Stimulated activated CD4-positive, alpha-beta T cell treated with anti-CD3 and anti-CD28 coated beads, Interleukin-4, amount 100 ng/mL, for 48 hours (primary cell): ENCODE measurements at regions not wholly inside any gene's neighbourhood (a gene's known extent, or its start where the extent isn't known, plus 50 kb on each side); places are given as distances from the start of the nearest gene placed in this dataset.

Experiments
- DNase-seq, 2 donors: peaks; one replicate each; pipeline ENCODE4 v3.0.0-alpha.2; 2020; ENCODE audit warnings: low read depth in 2 of 2

DNA sequence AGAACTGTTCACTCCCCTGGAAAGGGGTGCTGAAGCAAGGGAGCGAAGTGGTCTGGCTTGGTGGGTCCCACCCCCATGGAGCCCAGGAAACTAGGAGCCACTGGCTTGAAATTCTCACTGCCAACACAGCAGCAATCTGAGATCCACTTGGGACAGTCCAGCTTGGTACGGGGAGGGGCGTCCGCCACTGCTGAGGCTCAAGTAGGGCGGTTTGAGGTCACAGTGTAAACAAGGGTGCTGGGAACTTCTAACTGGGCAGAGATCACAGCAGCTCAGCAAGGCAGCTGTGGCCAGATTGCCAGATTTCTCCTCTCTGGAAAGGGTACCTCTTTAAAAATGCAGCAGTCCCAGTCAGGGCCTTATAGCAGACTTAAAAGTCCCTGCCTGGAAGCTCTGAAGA, 53.9 kb upstream of the GALNTL6 start:
- no peak for DNase-seq

DNA sequence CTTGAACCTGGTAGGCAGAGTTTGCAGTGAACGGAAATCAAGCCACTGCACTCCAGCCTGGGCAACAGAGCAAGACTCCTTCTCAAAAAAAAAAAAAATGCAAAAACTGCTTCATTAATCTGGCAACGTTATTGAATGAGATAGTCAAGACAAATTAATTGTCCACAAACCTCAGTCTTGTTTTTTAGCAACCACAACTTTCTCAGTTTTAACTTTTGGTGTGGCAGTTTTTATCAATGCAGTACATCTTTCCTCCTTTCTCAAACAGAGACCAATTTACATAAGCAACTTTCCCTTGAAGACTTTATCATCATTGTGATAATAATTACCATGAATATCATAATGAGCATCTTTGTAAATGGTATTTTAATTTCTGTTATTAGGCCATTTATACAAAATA, 61.7 kb upstream of the GALNTL6 start:
- DNase-seq = no peak

DNA sequence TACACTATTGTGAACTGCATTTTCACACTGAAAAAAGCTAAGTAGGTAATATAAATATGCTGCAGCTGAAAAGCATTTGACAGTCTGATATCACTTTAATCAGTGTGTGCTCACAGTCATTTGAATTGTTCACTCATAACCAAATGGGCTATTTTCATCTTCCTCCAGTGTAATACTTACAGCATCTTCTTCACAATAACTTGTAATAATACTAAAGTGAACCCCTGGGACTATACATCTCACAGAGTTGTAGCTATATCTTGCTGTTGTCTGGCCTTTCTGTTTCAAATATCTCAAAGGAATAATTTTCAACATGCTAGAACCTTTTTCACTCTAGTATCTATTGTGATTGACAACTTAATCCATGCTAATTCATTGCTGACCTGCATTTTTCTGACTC, 66.8 kb upstream of the GALNTL6 start:
- no peak for DNase-seq

DNA sequence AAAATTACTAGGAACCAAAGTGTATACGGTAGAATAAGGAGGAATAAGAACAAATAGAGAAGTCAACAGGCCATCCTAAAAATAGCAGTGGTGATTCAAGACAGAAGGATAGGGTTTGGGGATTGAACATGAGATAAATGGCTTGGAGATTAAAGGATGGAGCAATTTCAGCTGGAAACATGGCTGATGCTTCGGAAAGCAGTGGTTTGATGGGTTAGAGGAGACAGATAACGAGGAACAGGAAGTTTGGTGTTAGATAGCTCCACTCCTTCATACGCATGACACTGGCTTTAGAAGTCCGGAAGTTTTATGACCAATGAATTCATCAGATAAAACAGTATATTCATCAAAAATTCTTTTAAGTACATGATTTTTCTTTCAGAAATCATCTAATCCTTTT, 70.8 kb upstream of the GALNTL6 start:
- no peak for DNase-seq

DNA sequence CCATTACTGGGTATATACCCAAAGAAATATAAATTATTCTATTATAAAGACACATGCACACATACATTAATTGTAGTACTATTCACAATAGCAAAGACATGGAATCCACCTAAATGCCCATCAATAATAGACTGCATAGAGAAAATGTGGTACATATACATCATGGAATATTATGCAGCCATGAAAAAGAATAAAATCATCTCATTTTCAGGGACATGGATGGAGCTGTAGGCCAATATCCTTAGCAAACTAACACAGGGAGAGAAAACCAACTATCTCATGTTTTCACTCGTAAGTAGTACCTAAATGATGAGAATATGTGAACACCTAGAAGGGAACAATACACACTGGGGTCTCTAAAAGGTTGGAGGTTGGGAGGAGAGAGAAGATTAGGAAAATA, 86.0 kb upstream of the GALNTL6 start:
- no peak for DNase-seq

DNA sequence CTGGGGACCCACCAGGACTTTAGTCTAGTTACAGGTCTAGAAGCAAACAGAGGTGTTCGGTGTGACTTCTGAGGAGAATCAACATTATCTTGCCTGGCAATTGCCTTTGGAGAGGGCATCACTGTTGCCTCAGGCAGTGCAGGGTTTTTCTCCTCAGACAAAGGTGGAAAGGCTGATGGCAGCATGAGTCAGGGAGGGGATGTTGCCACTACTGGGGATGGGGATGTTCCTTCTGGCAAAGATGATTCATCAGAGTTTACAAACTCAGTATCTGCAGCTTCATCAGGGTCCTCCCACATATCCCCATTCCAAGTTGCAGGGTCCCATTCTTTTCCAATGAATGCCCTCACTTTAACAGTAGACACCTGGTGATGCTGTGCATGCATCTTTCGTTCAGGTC, 91.3 kb upstream of the GALNTL6 start:
- no peak for DNase-seq

DNA sequence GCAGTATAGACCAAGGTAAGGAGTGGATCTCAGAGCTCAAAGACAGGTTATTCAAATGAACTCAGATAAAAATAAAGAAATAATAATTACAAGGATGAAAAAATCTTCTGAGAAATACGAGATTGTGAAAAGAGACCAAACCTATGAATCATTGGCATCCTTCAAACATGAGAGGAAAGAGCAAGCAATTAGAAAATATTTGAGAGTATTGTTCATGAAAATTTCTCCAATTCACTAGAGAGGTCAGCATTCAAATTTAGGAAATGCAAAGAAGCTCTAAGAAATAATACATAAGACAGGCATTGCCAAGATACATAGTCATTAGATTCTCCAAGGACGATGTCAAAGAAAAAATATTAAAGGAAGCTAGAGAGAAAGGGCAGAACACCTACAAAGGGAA, 93.5 kb upstream of the GALNTL6 start:
- no peak for DNase-seq

DNA sequence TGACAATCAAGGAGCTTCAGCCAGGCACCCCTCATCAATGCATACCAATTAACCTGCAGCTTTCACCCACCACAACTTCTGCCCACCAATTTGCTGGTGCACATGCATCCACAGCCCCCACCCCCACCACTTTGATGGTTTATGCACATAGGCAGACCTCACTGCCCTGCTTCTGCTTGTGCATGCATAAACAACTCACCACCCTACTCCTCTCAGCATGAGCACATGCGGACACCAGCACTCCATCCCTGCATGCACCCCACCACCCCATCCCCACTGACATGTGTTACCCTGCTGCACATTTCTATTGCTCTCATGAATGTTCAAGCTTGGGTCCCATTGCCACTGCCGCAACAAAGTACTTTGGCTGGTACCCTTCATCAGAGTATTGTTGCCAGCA, 94.5 kb upstream of the GALNTL6 start:
- DNase-seq = no peak

DNA sequence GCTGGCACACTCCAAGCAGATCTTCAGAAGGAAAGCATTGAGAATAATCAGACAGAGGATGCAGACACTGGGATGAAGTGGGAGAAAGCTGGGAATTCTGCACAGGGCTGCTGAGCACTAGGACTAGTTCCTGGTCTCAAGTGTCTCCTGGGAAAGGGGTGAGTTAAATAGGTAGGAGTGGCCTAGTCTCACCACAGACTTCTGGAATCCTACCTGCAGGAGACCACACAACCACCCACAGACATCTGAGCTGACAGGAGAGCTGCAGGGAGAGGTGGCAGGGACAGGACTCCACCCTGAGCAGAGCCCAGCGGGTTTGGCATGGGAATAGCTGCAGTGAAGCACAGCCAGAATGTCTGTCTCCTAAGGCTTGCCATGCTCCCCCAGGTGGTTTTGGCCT, 95.1 kb upstream of the GALNTL6 start:
- no peak for DNase-seq

DNA sequence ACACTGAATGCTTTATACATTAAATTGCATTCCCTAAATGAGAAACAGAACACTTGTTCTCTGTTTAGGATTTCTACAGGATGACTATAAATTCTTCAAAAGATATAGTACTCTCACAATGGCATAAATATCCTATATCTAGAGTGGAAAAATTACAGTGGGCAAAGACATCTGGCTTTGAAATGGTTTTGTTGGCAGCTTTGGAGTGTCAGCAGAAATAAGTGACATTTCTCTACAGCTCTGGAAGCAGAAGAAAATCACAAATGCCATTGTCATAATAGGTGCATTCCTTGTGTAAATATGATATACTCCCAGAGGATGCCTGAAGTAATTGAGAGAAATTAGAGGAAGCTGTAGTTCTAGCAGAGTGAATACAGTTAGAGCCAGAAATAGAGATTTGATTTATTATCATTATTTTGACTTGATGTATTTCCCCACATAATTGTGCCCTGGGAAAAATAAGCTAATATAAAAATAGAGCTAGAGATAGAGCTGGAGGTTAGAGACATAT, 95.9 kb upstream of the GALNTL6 start:
- no peak for DNase-seq

DNA sequence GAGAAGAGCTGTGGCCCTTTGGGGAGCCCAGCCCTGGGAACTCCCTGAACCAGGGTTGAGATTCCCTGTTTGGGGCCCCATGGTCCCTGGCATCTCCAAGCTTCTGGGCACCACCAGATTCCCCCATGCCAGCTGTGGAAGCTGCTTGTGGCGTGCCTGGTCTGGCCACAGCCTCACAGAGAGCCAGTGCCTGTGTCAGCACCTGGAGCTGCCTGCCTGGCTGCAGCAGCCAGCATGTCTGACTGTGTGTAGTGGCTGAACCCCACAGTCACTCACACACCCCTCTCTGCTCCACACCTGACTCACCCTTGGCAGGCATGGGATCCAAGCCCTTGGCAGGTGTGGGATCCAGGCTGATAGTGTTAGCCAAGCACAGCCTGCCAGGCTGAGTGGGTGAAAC, 97.2 kb upstream of the GALNTL6 start:
- no peak for DNase-seq

DNA sequence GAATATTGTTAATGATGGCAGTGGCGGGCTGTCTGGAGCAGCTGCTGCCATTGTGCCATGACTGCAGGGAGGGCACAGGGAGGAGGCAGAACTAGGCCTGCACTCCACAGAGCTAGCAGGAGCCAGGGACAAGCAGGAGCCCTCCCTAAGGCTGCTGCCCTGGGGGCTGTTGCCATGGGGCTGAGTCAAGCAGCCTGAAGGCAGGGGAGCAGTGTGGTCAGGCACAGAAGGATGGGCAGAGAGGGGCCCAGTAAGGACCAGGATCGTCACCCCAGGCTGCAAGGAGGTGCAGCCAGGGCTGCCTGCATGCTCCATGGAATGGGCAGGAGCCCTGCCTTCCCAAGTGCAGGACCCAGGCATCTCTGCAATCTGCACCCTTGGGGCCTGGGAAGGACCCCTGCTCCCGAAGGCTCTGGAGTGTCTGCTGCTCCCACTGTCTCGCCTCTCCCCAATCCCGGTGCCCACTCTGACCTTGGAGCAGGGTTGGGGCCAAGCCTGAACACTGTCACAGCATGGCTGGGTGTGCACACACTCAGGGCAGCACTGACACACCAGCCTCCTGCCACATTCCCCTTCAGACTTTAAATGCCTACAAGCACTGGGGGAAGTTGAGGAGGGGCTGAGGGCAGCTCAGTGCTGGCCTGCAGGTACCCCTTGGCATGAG, 98.3 kb upstream of the GALNTL6 start:
- no peak for DNase-seq

DNA sequence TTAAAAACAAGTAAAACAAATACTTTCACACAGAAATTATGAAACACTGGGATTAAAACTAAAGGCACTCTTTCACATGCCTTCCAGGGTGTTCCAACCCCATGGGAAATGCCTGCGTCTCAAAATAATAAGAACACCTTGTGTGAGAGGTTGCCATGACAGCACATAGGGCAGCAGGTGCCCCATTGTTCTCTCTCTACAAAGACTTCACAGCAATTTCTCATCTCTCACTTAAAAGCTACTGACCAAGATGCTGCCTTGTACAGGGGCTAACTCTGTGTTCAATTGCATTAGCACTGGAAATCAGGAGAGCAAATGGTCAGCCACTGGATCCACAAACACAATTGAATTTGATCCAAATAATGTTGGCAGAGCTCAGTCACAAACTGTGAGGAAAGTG, 102.5 kb upstream of the GALNTL6 start:
- no peak for DNase-seq

DNA sequence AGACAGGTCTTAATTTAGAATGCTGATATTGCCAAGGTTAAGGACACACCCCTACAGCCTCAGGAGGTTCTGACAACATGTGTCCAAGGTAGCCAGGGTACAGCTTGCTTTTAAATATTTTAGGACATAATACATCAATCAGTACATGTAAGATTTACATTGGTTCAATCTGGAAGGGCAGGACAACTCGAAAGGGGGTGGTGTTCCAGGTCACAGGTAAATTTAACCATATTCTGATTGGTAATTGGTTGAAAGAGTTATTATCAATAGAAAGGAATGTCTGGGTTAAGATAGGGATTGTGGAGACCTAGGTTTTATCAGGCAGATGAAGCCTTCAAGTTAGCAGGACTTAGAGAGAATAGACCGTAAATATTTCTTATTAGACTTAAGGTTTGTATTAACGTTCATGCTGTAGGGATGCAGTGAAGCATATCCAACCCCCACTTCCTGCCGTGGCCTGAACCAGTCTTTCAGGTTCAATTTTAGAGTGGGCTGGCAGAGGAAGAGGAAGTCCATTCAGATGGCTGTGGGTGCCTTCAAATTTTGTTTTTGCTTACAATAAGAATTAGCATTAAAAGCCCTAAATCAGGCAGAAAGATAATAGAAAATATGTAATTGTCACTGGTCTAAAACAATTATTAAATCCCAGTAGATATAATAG, 136.5 kb upstream of the GALNTL6 start:
- no peak for DNase-seq

DNA sequence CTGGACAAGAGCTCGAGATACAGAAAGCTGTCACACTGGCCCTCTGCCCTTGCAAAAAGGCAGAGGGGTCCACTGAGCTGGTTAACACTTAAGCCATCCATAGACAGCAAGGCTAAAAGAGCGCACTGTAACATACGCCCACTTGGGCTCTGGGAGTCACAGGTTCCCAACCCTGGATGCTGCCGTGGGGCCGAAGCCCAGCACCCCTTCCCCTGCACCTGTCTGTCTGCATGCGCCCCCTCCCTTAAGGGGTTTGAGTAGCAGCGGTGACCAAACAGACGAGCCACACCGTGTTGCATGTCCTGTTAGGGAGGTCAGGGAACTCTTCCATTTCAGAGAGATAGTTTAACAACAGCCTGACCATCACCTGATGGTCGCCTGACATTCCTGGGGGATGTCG, 138.4 kb upstream of the GALNTL6 start:
- DNase-seq = no peak

DNA sequence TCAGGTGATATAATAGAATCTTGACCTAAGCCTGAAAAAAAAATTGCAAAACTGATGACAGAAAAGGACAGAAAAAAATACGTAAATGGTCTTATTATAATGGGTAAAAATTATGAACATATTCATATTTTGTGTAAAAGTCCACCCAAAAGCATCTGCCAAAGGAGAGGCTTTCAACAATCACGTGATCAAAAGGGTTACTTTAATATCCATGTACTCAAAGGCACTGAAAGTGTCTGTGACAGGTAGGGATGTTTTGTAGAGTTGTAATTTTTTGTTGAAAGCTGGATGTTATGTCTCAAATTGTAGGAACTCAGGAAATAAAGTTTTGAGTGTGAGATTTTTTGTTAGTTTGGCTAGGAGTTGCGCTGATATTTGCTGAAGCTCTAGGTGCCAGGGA, 144.8 kb upstream of the GALNTL6 start:
- no peak for DNase-seq

DNA sequence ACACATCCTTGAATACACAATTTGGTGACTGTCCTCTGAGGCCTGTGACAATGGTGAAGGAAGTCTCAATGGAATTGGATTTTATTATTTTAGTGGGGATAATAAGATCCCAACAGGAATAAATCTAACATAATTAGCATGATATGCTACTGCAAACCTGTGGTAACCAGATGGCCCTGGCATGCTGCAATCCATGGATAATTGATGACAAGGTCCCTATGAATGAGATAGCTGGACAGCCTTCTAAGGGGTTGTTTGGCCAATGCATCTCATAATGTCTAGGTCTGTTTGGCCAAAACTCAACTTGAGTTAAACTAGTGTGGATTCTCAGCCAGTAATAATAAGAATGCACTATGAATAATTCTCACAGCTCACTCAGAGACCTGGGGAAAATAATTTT, 145.3 kb upstream of the GALNTL6 start:
- no peak for DNase-seq

DNA sequence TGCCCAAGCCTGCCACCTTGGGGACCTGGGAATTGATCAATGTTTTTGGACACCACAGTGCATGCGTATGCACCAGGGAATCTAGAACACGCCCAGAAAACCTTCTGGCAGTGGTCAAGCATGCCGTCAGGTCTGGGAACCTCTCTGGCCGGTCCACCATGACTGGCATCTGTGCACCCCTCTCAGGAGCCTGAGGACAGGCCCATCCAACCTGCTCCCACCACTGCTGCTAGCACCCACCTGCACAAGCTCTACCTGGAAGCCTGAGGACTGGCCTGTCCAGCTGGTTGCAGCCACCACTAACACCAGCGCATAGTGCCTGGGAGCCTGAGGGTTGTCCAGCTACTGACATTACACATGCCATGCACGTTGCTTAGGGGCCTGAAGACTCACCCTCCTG, 162.1 kb upstream of the GALNTL6 start:
- DNase-seq = no peak

DNA sequence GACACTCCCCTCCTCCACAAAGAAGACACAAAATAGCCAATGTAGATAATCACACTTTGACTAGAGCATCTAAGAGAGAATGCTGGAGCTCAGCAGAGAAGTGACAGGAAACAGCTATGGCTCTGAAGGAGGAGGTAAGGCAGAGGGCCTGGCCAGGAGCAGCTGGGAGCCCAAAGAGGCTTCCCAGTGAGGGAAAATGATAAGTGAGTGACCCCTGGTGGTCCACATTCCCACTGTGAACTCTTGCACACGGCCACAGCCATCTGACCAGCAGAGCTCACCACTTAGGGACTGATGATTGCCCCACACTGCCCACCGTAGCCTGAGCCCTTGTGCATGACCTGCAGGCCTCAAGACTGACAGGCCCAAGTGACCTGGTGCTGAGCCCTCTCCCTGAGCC, 162.7 kb upstream of the GALNTL6 start:
- DNase-seq = no peak

DNA sequence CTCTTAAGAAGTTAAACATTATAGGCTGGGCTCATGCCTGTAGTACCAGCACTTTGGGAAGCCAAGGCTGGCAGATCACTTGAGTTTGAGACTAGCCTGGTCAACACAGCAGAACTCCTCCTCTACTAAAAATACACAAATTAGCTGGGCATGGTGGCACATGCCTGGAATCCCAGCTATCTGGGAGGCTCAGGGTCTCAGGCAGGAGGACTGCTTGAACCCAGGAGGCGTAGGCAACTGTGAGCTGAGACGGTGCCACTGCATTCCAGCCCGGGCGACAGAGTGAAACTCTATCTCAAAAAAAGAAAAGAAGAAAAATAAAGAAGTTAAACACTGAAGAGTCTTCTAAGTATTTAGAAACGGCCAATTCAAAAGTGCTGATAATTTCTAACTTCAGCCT, 164.3 kb upstream of the GALNTL6 start:
- DNase-seq = no peak

DNA sequence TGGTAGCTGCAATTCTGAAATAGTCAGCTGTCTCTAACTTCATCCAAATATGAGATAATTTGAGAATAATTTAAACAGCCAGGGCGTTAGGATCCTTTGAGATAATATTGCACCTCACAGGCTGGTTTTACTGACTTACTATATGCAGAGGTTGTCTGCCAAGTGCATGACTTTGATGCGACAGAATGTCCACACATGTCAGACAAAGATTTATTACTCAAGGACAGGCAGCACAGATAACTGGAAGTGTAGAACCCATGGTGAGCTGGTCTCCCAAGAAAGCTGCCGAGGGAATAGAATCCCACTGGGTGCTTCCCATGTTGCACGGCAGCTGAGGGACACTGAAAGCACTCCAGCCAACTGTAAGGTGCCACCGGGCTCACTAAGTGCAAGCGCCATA, 166.2 kb upstream of the GALNTL6 start:
- DNase-seq = no peak

DNA sequence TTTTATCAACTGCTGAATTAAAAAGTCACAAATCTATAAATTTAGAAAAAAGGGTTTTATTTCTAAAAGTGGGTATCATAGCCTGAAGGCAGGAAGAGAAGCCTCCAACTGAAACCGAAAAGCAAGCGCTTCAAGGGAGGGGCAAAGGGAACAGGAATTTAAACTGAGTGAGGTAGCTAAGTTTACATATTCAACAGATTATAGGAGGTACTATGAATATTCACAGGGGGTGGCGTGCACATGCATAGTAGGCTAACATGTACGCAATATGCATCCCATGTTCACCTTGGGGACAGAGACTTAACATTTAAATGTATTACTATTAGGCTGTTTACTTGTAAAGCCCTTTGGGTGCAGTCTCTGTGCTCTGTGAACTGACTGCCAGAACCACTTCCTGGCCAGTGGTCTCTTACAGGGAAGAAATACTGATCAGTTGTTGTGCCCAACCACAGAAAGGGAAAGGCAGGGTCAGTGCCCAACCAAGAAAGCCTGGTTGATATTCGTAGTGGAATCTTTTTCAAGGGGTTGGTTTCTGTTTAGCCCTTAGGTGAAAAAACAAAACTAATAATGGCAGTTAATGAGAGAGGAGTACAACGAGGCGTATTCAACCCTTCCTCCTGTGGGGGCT, 168.7 kb upstream of the GALNTL6 start:
- DNase-seq = no peak

DNA sequence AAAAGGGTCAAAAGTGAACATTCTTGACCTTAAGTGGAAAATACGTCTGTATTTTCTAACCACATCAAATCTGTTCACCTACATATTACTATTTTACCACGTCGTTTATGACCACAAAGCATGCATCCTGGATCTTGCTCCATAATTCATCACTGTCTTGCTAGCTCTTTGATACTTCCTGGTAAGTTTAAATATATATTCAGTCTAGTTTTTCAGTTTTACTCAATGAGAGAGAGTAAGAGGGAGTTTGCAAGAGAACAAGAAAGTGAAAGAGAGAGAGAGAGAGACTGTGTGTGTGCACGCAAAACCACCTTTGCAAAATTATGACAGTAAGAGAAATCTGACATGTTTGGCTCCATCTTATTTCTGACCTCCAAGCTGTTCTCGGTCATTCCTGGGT, 173.7 kb upstream of the GALNTL6 start:
- no peak for DNase-seq
